ENCODE measurements at regions not wholly inside any gene's neighbourhood (a gene's known extent, or its start where the extent isn't known, plus 50 kb on each side); places are given as distances from the start of the nearest gene placed in this dataset.

DNA sequence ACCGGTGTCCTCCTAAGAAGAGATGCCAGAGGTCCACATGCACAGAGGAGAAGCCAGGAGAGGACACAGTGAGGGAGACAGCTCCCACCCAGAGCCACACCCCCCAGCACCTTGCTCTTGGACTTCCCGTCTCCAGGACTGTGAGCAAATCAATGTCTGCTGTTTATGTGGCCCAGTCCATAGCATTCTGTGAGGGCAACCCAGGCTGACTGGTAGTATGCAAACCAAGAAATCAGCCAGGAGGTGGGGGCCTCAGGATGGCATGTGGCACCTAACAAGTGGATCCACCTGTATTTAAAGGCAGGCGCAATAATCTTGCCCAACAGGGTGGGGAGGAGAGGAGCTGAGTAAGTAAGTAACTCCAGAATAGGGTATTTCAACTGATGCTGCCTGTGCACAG is 136.4 kb downstream of the BRD1 start:
- Histone ChIP-seq H3K27me3 (no peaks in the 10 kb centered on the region), H3K27ac (no peak overlapping the region), H3K4me1 (ENCODE audit: insufficient read depth) (no peaks in the 10 kb centered on the region), H3K9me3 (no peaks in the 10 kb centered on the region), H3K4me3 (no peak overlapping the region), H3K36me3 (no peaks in the 10 kb centered on the region)
- intact Hi-C loops (cut with DNase I): no loop called here
- 74 to 93% (median 80%) methylated on average over 3 of the region's 3 CpGs for WGBS, 3 donors
- DNase-seq: no peak
- no peak for TF ChIP-seq POLR2A (IDR thresholded peaks at IDR 0.05)
- TF ChIP-seq, protein P1, sequence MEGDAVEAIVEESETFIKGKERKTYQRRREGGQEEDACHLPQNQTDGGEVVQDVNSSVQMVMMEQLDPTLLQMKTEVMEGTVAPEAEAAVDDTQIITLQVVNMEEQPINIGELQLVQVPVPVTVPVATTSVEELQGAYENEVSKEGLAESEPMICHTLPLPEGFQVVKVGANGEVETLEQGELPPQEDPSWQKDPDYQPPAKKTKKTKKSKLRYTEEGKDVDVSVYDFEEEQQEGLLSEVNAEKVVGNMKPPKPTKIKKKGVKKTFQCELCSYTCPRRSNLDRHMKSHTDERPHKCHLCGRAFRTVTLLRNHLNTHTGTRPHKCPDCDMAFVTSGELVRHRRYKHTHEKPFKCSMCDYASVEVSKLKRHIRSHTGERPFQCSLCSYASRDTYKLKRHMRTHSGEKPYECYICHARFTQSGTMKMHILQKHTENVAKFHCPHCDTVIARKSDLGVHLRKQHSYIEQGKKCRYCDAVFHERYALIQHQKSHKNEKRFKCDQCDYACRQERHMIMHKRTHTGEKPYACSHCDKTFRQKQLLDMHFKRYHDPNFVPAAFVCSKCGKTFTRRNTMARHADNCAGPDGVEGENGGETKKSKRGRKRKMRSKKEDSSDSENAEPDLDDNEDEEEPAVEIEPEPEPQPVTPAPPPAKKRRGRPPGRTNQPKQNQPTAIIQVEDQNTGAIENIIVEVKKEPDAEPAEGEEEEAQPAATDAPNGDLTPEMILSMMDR (IDR thresholded peaks at IDR 0.05): no peak
- no peak for TF ChIP-seq EP300 (IDR thresholded peaks at IDR 0.05)

DNA sequence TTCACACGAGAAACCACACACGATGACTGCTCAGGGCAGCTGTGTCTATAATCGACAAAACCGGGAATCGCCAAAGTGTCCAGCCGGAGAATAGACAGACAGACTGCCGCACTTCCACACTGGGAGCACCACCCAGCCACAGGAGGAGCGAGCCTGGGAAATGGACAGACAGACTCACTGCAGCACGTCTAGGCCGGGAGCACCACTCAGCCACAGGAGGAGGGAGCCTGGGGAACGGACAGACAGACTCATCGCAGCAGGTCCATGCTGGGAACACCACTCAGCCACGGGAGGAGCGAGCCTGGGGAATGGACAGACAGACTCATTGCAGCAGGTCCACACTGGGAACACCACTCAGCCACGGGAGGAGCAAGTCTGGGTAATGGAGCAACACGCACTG is 137.2 kb downstream of the BRD1 start:
- DNase-seq: no peak
- WGBS, 3 donors: 73 to 81% (median 80%) methylated on average over 16 of the region's 16 CpGs
- TF ChIP-seq, protein P1 (IDR thresholded peaks at IDR 0.05): no peak
- TF ChIP-seq EP300 (IDR thresholded peaks at IDR 0.05) (no peak), POLR2A (IDR thresholded peaks at IDR 0.05) (no peak)
- Histone ChIP-seq H3K4me1 (ENCODE audit: insufficient read depth) (no peaks in the 10 kb centered on the region), H3K27ac (no peak overlapping the region), H3K36me3 (no peaks in the 10 kb centered on the region), H3K4me3 (no peak overlapping the region), H3K9me3 (no peaks in the 10 kb centered on the region), H3K27me3 (no peaks in the 10 kb centered on the region)
- intact Hi-C loops (cut with DNase I): no loop called here

- intact Hi-C loops (cut with DNase I): no loop called here
- Histone ChIP-seq H3K27ac (no peak overlapping the region), H3K4me3 (no peak overlapping the region), H3K4me1 (ENCODE audit: insufficient read depth) (no peaks in the 10 kb centered on the region), H3K27me3 (no peaks in the 10 kb centered on the region), H3K9me3 (no peaks in the 10 kb centered on the region), H3K36me3 (no peaks in the 10 kb centered on the region)
- 71 to 82% (median 77%) methylated on average over 11 of the region's 11 CpGs for WGBS, 3 donors
- no peak for DNase-seq
- TF ChIP-seq, protein P1 (IDR thresholded peaks at IDR 0.05): no peak
- TF ChIP-seq POLR2A (IDR thresholded peaks at IDR 0.05) (no peak), EP300 (IDR thresholded peaks at IDR 0.05) (no peak)
These were observed 137.8 kb downstream of the BRD1 start for GRCh38 chr22:49689858-49690257.

- no peak for TF ChIP-seq EP300 (IDR thresholded peaks at IDR 0.05)
- no peaks in the 10 kb centered on the region for H3K27me3 ChIP-seq
- 73 to 84% (median 78%) methylated on average over 5 of the region's 5 CpGs for WGBS, 3 donors
These were observed 138.4 kb downstream of the BRD1 start for GRCh38 chr22:49689255-49689770.

DNA sequence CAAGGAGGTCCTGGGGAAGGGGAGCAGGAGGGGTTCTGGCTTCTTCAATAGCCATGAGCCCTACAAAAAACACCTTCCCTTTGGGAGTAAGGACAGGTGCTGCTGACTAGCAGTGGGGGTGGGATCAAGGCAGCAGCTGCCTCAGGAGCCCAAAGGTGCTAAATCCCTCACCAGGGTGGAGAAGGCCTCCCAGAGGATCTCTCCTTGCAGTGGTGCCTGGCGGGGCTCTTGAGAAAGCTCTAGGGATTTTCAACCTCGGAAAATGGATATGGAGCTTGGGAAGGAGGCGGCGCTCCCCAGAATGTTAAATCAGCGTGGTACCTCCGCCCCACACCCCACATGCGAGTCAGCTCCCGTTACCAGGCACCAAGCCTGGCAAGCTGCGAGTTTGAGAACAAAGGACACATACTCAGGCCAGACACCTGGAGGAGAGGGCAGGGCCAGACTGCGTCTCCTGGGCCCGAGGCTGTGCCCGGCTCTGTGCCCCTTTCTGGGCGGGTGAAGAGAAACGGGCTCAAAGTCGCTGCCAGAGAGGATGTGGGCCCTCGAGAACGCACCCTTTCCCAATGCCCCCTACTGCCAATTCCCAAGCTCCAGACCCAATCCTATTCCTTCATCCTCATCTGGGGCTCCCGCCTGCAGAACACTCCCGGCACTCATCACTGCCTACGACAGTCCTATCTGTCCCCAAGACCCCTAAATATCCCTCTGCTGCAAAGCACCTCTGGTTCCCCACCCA is 139.0 kb downstream of the BRD1 start:
- Histone ChIP-seq H3K36me3 (no peaks in the 10 kb centered on the region), H3K4me1 (ENCODE audit: insufficient read depth) (no peaks in the 10 kb centered on the region), H3K4me3 (no peak overlapping the region), H3K9me3 (no peaks in the 10 kb centered on the region), H3K27ac (no peak overlapping the region), H3K27me3 (no peaks in the 10 kb centered on the region)
- intact Hi-C loops (cut with DNase I): no loop called here
- WGBS, 3 donors: 67 to 80% (median 72%) methylated on average over 20 of the region's 20 CpGs
- TF ChIP-seq EP300 (IDR thresholded peaks at IDR 0.05): no peak
- TF ChIP-seq, protein P1 (IDR thresholded peaks at IDR 0.05): no peak
- no peak for DNase-seq

More at GRCh38 chr22:49689255-49689770, 138.4 kb downstream of the BRD1 start:
- Histone ChIP-seq H3K9me3 (no peaks in the 10 kb centered on the region), H3K4me3 (no peak overlapping the region), H3K27ac (no peak overlapping the region), H3K4me1 (ENCODE audit: insufficient read depth) (no peaks in the 10 kb centered on the region), H3K36me3 (no peaks in the 10 kb centered on the region)
- intact Hi-C loops (cut with DNase I): no loop called here
- DNase-seq: no peak
